HG02943 (cell line): ENCODE measurements at regions not wholly inside any gene's neighbourhood (a gene's known extent, or its start where the extent isn't known, plus 50 kb on each side); places are given as distances from the start of the nearest gene placed in this dataset.

Experiments
- ATAC-seq: cut with Tn5 transposase; IDR thresholded peaks from one replicate; pipeline ENCODE4 v1.9.1; 2021; ENCODE audit warnings: mild to moderate bottlenecking, low read depth, moderate library complexity; ENCODE audit not compliant: unreplicated experiment

DNA sequence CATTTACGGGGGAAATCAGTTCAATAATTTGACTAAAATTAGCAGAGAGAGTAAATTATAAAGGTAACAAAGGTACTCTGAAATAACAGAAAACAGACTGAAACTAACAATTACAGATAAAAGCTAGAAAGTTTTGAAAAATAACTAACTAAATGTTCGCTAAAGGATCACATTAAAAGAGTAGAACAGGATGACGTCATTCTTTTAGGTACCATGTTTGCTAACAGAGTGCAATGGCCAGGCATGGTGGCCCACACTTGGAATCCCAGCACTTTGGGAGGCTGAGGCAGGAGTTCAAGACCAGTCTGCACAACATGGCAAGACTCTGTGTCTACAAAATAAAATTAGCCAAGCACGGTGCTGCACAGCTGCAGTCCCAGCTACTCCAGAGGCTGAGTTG is 212.3 kb upstream of the CDYL start:
- no peak for ATAC-seq

DNA sequence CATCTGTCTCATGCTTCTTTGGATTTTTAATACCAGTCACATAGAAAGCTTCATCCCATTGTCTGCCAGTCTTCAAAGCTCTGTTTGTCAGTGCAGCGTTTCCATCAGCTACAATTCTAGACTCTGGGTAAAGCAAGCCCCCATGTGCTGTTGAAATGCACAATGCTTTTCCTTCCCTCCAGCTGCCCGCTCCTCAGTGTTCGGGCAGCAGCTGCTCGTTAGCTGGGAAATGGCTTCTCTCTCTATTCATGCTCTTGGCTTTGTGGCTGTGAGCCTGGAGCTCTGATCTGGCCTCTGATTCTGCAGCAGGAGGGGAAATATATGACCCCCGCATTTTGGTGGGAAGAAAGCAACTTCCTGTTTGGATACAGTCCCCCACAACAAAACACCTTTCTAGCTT is 213.0 kb upstream of the CDYL start:
- ATAC-seq = no peak

DNA sequence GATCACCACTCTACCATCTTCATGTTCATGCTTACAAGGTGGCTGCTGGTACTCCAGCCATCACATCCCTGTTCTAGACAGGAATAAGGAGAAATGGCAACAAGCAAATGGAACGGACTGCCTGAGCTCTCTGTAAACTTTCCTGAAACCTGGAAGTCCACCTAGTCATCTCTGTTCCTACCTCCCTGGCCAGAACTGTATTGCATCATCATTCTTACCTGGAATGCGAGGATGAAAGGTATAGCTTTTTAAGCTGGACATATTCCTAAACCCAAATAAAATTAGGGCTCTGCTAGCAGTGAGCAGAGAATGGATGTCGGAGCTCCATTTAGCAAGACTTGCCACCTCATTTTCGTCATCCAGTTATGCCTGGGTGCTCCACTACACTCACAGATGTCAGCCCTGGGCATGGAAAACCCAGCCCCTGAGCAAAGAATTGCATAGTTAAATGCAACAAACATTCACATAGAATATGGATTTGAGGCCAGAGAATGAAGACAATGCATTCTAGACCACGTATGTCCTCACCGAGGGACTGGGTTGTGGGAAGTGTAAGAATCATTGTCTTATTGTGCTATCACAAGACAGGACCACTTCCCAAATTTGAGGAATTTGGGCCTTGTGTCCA is 214.3 kb upstream of the CDYL start:
- no peak for ATAC-seq

DNA sequence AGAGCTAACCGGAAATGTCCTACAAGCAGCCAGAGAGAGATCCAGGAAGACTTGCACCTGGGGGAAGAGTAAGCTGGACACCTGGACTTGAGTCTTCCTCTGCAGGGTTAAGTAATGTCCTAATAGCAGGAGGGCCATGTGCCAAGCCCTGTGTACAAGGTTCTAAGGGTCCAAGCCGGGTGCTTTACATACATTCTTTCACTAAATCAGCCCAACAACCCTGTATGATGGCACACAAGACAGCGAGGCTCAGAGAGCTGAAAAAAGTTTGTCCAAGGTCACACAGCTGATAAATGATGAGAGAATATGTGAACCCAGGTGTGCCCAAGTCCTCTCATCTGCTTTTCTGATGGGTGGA is 215.1 kb upstream of the CDYL start:
- ATAC-seq = no peak

DNA sequence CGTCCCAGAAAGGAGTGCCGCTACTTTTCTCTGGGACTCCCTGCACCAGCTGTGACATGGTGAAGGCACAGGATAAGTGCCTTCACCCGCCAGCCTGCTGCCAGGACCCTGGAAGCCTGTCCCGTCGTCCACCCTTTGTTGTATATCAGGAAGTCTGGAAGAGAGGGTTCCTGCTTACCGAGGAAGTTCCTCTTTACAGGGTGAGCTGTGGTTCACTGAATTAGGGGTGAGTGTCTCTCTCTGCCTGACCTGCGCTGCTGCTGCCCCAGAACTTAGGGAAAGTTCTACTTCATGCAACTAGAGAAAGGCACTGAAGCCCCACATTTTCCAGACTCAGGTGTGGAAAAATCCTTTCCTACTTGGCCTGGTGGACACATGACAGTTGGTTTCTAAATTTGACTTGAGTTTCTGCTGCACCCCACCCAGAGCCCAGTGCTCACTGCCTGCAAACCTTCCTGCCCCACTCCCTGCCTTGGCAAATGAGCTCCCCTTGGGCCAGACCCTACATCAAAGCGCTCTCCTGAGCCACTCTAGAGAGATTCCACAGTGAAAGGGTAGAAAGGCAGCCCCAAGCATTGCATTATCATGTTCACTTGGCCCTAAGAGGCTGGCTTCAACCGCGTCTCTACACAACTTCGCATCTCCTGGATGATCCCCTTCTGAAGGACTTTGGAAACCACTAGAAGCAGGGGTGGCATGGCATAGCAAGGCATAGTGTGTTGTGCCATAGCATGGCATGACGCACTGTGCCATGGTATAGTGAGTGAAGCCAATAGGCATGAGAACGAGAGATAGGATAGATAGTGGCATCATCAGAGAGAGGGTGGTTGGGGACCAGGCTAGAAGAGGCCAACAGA is 215.8 kb upstream of the CDYL start:
- no peak for ATAC-seq

DNA sequence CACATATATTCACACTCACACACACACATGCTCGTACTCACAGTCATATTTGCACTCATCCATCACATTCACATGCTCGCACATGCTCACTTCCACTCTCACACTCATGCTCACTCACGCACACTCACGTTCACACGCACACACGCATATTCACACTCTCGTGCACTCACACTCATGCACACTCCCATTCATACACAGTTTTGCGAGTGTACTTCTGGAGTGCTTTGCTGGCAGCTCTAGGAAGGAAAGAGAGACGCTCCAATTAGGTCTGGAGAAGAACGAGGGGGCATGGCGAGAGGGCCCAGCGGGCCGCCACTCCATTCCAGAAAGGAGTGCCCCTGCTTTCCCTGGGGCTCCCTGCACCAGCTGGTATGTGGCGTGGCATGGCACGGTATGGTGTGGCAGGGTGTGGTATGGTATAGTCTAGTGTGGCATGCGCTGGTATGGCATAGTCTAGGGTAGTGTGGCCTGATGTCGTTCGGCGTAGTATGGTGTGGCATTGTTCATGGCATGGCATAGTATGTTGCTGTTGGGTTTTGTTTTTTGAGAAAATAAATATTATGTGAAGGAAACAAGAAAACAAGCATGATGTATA is 216.8 kb upstream of the CDYL start:
- ATAC-seq = no peak

DNA sequence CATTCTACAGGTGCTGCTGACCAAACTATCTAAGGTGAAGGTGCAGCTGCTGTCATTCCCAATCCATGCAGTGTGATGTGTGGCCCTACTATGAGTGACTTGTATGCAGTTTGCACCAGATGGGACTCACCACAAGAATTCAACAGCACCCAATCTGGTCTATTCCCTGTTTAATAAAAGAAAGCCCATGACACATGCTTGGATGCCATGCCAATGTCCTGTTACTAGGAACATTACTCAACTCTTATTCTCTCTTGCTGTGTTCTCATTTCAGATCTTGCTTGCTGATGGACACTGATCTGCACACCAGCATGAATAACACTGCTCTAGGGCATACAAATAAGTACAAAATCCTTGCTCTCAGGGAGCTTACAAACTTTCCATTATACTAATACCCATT is 221.6 kb upstream of the CDYL start:
- no peak for ATAC-seq

DNA sequence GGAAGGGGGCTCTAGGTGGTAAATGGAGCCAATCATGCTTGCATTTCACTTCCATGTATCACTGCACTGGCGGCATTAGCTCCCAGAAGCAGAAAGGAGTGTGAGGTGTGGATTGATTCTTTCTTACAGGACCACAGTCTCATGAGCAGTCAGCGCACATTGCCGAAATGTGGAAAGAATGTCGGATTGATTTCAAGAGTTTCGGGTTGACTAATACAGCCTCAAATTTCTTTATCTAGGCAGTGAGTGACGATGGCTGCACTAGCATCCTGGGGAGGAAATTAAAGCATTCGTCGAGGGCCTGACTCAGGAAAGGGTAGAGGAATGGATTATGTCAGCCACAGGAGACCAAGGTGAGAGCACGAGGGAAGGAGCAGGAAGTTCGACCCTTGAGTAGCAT is 222.8 kb upstream of the CDYL start:
- ATAC-seq = no peak

DNA sequence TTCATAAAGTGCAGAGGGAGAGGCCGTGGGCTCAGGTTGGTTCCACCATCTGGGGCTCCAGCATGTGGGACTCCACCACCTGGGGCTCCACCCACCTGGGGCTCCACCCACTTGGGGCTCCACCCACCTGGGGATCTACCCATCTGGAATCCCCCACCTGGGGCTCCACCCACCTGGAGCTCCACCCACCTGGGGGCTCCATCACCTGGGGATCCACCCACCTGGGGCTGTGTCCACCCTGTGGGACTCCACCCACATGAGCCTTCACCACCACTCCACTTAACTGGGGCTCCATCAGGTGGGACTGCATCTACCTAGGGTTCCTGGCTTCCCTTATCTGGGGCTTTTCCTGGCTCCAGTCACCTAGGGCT is 226.0 kb upstream of the CDYL start:
- no peak for ATAC-seq

DNA sequence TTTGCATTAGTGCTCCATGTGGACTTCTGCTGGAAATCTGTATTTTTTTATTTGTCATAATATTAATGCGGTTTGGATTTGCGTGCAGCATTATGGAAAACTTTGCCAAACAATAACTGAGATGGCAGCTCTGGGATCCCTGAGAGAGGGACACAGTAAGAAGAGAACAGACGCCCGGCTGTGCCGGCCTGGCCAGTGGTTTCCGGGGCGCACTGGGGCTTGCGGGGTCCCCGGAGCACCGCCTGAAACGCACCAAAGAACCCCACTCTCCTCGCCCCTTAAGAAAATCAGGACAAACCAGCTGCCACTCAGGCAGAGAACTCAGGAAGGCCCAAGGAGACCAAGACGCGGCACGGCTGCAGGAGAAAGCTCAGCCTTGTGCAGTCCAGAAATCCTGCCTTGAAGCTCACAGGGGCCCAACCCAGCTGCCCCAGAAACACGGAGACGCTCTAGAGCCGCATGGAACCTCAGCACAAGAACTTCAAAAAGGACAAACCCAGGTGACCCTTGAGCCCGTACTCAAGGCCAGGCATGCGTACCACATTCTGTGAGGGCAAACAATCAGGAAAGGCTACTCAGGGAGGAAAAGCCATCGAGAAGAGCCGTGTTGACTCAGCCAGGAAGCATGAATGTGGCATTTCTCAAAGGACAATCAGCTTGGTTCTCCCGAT is 226.5 kb upstream of the CDYL start:
- ATAC-seq = no peak

DNA sequence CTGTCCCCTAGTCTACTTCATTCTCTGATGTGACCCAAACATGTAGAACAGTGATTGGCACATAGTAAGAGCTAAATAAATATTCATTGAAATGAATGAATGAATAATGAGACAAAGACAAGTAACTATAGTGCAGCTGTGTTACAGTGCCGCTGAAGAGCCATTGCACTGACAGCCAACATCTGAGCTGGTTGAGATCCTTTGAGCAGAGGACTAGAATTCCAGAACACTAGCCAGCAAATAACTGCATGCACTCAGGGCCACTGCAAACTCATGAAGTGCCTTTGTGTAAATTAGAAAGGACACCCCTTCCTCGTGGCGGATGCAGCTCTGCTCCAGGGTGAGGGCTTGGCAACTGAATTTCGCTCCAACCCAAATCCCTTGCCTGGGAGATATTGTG is 230.3 kb upstream of the CDYL start:
- no peak for ATAC-seq

DNA sequence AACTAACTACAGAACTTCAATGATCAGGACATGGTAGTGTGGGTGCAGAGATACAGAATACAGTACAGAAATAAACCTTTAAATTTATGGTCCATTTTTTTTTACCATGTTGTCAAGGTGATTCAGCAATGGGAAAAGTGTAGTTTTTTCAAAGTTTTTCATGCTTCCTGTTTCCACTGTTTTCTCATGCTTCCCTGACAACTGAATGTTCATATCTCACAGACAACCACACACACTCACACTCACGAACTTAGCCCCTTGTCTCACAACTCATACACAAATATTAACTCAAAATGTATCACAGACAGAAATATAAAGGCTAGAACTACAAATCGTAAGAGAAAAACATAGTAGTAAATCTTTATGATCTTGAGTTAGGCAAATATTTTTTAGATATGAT is 232.6 kb upstream of the CDYL start:
- no peak for ATAC-seq

DNA sequence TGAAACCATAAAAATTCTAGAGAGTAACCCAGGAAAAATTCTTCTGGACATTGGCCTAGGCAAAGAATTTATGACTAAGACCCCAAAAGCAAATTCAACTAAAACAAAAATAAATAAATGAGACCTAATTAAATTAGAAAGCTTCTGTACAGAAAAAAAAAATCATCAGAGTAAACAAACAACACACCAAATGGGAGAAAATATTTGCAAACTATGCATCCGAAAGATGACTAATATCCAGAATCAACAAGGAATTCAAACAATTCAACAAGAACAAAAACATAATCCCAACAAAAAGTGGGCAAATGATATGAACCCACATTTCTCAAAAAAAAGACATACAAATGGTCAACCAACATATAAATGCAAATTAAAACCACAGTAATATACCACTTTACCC is 242.6 kb upstream of the CDYL start:
- ATAC-seq = no peak

DNA sequence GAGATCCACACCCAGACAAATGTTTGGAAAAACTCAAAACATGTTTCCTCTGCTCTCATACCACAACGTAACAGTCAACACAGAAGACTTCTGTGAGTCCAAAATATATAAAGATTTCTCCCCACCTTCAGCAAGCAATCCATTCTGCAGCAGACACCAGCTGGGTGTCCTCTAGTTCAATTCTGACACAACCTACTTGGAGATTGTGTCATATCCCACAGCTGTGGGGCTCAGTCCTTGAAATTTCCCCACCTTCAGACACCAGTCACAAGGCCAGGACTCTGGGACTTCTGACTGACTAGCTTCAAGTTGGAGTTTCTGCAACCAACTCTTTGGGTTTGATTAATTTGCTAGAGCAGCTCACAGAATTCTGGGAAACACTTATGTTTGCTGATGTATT is 244.8 kb upstream of the CDYL start:
- ATAC-seq = no peak

DNA sequence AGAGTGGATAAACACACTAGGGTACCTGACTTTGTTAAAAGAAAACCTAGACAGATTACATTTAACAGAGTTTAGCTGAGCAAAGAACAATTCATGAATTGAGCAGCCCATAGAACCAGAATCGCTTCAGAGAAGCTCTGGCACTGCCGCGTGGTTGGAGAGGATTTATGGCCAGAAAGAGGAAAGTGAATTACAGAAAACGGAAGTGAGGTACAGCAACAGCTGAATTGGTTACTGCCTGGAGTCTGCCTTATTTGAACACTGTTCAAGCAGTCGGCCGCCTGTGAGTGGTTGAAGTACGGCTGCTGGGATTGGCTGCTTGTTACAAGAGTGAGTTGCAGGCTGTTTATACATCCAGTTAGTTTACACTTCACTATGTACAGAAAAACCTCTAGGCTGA is 253.8 kb upstream of the CDYL start:
- ATAC-seq = no peak

DNA sequence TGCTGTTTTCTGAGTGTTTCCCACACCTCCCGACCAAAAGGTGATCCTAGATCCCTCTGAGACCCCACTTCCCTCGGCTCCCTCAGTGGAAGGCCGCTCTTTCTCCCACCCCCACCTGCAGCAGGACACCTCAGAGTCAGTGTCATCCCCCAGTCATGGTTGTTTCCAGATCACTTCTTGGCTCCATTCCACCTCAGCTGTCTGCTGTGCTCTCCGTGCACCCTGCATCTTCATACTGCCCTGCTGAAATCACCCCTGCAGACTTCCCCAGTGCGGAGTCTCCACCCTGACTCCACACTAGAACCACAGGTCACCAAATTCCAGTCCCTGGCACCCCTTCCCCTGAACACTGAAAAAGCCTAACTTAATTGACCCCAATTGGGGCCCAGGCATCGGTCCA is 255.1 kb upstream of the CDYL start:
- ATAC-seq = no peak

DNA sequence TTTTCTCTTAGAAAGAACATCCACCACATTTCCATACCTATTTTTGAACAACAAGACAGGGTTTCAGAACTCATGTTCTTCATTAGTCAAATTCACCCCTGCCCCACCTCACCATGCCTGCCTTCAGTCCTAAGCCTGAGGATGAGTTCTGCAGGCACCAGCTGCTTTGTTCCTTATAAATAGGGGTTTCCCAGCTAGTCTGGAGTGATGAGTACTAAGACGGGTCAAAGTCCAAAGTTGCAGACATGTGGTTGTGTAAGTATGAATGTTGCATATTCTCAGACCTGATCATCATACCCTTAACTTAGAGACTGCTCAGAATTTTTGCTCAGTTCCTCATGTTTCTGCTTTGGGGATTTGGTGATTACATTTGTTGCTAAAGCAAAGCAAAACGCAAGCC is 257.7 kb upstream of the CDYL start:
- ATAC-seq = no peak

DNA sequence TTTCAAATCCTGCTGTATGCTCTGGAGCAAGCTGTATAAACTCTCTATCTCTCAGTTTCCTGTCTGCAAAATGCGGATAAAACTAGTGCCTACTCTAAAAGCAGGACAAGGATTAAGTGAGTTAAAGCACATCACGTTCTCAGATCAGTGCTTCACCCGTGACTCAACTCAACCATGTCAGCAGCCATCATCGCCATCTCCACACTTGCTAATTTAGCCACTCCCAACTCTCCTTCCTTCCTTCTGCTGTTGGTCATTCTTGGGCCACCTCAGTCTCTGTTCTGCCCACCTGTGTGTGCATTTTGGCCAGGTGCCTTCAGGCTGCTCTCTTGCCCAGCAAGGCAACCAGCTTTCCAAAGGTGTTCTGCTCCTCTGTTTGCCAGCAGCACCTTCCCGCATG is 260.0 kb upstream of the CDYL start:
- no peak for ATAC-seq

DNA sequence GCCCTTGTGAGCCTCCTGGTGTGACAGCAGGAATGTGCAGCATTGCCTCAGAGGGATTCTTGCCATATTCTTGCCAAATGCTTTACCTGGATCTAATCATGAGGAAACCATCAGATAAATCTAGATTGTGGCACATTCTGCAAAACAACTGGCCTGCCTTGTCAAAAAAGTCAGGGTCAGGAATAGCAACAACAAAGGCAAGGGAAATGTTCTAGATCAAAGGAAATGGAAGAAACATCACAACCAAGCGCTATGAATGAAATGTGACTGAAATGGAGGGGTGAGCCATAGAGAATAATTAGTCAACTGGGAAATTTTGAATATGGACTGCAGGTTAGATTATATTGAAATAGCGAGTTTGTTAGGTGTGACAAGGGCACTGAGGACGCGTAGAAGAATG is 262.6 kb upstream of the CDYL start:
- no peak for ATAC-seq

DNA sequence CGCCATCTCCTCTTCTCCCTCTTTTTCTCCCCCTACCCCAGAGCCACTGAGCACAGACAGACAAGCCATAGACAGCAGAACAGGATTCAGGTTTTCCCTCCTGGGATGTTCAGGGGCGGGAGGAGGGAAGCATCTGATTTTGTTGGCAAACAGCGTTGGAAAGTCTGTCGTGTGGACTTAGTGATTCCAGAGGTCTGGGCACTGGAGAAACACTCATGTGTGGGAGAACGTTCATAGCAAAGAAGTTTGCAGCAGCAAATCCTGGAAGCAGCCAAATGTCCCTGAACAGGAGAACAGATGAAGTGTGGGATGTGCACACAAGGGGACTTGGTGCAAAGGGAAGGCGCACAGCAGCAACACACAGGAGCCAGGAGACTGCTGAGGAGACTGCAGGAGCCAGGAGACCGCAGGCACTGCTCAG is 264.1 kb upstream of the CDYL start:
- no peak for ATAC-seq

DNA sequence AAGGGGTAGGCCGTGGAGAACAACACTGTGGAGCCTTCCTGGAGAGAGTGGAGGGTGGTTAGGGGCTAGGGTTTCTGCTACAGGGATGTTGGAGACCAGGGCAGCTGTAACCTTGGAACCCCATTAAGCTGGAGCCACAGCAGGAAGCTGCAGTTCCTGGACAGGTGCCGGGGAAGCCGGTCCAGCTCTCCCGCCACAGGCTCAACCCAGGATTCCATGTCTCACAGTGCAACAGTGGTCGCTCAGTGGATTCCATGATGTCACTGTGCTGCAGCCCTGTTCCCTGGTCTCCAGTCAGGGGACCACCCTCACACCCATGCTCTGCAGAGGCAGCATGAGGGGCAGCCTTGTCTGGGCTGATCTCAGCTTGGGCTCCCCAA is 264.6 kb upstream of the CDYL start:
- no peak for ATAC-seq
